Neutrophil (primary cell): ENCODE measurements at regions not wholly inside any gene's neighbourhood (a gene's known extent, or its start where the extent isn't known, plus 50 kb on each side); places are given as distances from the start of the nearest gene placed in this dataset.

Experiments
- H3K27ac ChIP-seq: fragments of 200-600 bp; sonication (generic); 2 replicates; pipeline ENCODE4 v1.5.1; 2016; ENCODE audit warnings: mild to moderate bottlenecking, moderate library complexity
- H3K27me3 ChIP-seq: fragments of 200-600 bp; sonication (generic); 2 replicates; pipeline ENCODE4 v1.6.0; 2016; ENCODE audit warnings: mild to moderate bottlenecking
- H3K36me3 ChIP-seq: fragments of 200-600 bp; sonication (generic); 2 replicates; pipeline ENCODE4 v1.5.1; 2017
- H3K4me1 ChIP-seq, 2 experiments: fragments of 200-600 bp in 1 of 2; sonication (generic) in 1 of 2; 1 replicate in 1 of 2; 2 replicates in 1 of 2; pipeline versions ENCODE4 v1.5.1 to v1.6.1; 2013 to 2016; ENCODE audit warnings: low read depth in 1 of 2, low read length in 1 of 2, mild to moderate bottlenecking in 1 of 2, moderate library complexity in 1 of 2; ENCODE audit not compliant: control insufficient read depth in 1 of 2, insufficient read depth in 1 of 2
- H3K4me3 ChIP-seq, 2 experiments: fragments of 200-600 bp in 1 of 2; sonication (generic) in 1 of 2; 1 replicate in 1 of 2; 2 replicates in 1 of 2; pipeline ENCODE4 v1.5.1; 2013 to 2016; ENCODE audit warnings: low read depth in 1 of 2, low read length in 1 of 2, mild to moderate bottlenecking in 1 of 2, moderate library complexity in 1 of 2
- H3K9me3 ChIP-seq: fragments of 200-600 bp; sonication (generic); 2 replicates; pipeline ENCODE4 v1.5.1; 2016
- CTCF ChIP-seq: fragments of 200-600 bp; sonication (generic); IDR thresholded peaks from 2 replicates; pipeline ENCODE4 v1.5.1; 2016; ENCODE audit warnings: antibody characterized with exemption

- no peak overlapping the region for H3K4me3 ChIP-seq
- no peak overlapping the region for H3K27ac ChIP-seq
- no peaks in the 10 kb centered on the region for H3K27me3 ChIP-seq
- H3K36me3 ChIP-seq: no peaks in the 10 kb centered on the region
- H3K9me3 ChIP-seq: no peaks in the 10 kb centered on the region
- no peaks in the 10 kb centered on the region for H3K4me1 ChIP-seq
- TF ChIP-seq CTCF: no peak
Measured at GRCh38 chr15:95446854-95447253, 883.6 kb upstream of the NR2F2 start.

GRCh38 chr15:95447486-95447885 is 883.0 kb upstream of the NR2F2 start:
- no peaks in the 10 kb centered on the region for H3K27me3 ChIP-seq
- H3K4me3 ChIP-seq: no peak overlapping the region
- no peak overlapping the region for H3K27ac ChIP-seq
- no peaks in the 10 kb centered on the region for H3K36me3 ChIP-seq
- TF ChIP-seq CTCF: no peak
- no peaks in the 10 kb centered on the region for H3K4me1 ChIP-seq
- H3K9me3 ChIP-seq: no peaks in the 10 kb centered on the region

DNA sequence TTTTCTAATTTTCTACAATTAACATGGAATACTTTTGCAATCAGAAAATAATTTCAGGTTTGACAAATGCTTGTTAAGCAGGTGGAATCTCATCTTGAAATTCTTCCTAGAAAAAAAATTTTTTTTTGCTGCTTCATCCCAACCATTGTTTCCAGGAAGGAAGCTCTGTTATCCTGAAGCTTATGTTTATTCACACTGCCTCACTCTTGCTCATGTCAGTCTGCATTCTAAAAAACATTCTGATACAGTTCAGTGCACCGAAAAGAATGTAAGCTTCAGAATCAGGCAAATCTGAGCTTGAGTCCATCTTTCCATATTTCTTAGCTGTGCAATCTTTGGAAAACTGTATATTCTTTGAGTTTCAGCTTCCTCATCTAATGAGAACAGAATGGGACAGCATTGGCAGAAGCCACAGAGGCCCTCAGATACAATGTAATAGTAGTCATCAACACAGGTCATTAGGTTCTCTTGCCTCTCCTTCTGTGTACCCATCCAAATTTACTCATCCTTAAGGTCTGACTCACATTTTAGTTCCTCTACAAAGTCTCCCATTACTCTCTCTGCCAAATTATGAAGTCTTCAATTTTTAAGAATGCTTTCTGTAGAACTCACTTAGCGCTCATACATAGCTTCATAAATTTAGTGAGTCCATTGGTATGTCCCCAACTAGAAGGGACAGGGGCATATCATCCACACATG is 881.8 kb upstream of the NR2F2 start:
- H3K36me3 ChIP-seq: no peaks in the 10 kb centered on the region
- no peak overlapping the region for H3K27ac ChIP-seq
- no peaks in the 10 kb centered on the region for H3K4me1 ChIP-seq
- no peaks in the 10 kb centered on the region for H3K9me3 ChIP-seq
- no peak for TF ChIP-seq CTCF
- no peaks in the 10 kb centered on the region for H3K27me3 ChIP-seq
- H3K4me3 ChIP-seq: no peak overlapping the region

- no peak overlapping the region for H3K4me3 ChIP-seq
- no peak for TF ChIP-seq CTCF
- no peaks in the 10 kb centered on the region for H3K9me3 ChIP-seq
- no peaks in the 10 kb centered on the region for H3K36me3 ChIP-seq
- H3K4me1 ChIP-seq: no peaks in the 10 kb centered on the region
- H3K27me3 ChIP-seq: no peaks in the 10 kb centered on the region
- no peak overlapping the region for H3K27ac ChIP-seq
Measured at GRCh38 chr15:95449230-95449628, 881.3 kb upstream of the NR2F2 start.

DNA sequence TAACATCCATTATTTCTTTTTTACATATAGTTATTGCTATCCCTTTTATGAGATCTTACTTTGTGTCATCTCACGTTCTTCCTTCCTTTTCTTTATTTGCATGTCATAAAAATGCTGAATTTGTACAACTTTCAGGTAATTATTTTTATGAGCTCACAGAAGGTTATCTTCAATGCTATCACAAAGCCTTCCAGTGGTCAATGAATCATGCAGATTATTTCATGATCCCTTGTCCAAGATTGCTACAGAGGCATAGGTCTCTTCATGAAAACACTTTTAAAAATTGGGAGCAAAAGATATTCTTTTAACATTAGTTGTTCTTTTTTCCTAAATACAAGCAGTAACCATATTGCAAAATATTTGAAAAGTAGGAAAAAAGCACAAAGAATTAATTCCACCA is 880.1 kb upstream of the NR2F2 start:
- Histone ChIP-seq H3K36me3 (no peaks in the 10 kb centered on the region), H3K27ac (no peak overlapping the region), H3K4me1 (no peaks in the 10 kb centered on the region), H3K9me3 (no peaks in the 10 kb centered on the region), H3K27me3 (no peaks in the 10 kb centered on the region), H3K4me3 (no peak overlapping the region)
- no peak for TF ChIP-seq CTCF
